Limb (tissue), 2 donors: ENCODE measurements at regions not wholly inside any gene's neighbourhood (a gene's known extent, or its start where the extent isn't known, plus 50 kb on each side); places are given as distances from the start of the nearest gene placed in this dataset.

Source experiments
- DNase-seq, 2 donors: peaks; one replicate each; pipeline ENCODE4 v3.0.0-alpha.2; 2016; ENCODE audit errors: extremely low spot score in 2 of 2

GRCh38 chr3:144073698-144074097 is 102.1 kb downstream of the DIPK2A start:
- DNase-seq = no peak

- no peak for DNase-seq
Measured at GRCh38 chr3:144079634-144080033, 108.0 kb downstream of the DIPK2A start.

- no peak for DNase-seq
Measured at GRCh38 chr3:144084929-144085328, 113.3 kb downstream of the DIPK2A start.

- DNase-seq = peak in 1 of 2 donors; percentile 19
Measured at GRCh38 chr3:144085964-144086363, 114.3 kb downstream of the DIPK2A start.

- DNase-seq = no peak
Measured at GRCh38 chr3:144096016-144096415, 124.4 kb downstream of the DIPK2A start.

GRCh38 chr3:144097163-144097562 is 125.5 kb downstream of the DIPK2A start:
- no peak for DNase-seq

- DNase-seq = no peak
Measured at GRCh38 chr3:144098691-144099090, 127.1 kb downstream of the DIPK2A start.

GRCh38 chr3:144102421-144102820 is 130.8 kb downstream of the DIPK2A start:
- DNase-seq = peak in 1 of 2 donors; percentile 64

GRCh38 chr3:144104186-144104585 is 132.6 kb downstream of the DIPK2A start:
- DNase-seq = peak; percentile 36 to 37

- DNase-seq = no peak
Measured at GRCh38 chr3:144104679-144105078, 133.1 kb downstream of the DIPK2A start.

GRCh38 chr3:144105542-144105941 is 133.9 kb downstream of the DIPK2A start:
- DNase-seq = no peak

GRCh38 chr3:144106970-144107369 is 135.3 kb downstream of the DIPK2A start:
- DNase-seq = no peak

GRCh38 chr3:144107923-144108322 is 136.3 kb downstream of the DIPK2A start:
- DNase-seq = no peak

GRCh38 chr3:144109944-144110343 is 138.3 kb downstream of the DIPK2A start:
- no peak for DNase-seq

GRCh38 chr3:144112036-144112435 is 140.4 kb downstream of the DIPK2A start:
- DNase-seq = no peak

- DNase-seq = no peak
Measured at GRCh38 chr3:144112437-144112836, 140.8 kb downstream of the DIPK2A start.

- DNase-seq = no peak
Measured at GRCh38 chr3:144114767-144115166, 143.1 kb downstream of the DIPK2A start.

- no peak for DNase-seq
Measured at GRCh38 chr3:144119633-144120032, 148.0 kb downstream of the DIPK2A start.

GRCh38 chr3:144121661-144122060 is 150.0 kb downstream of the DIPK2A start:
- DNase-seq = no peak

- no peak for DNase-seq
Measured at GRCh38 chr3:144127014-144127413, 155.4 kb downstream of the DIPK2A start.

GRCh38 chr3:144127700-144128099 is 156.1 kb downstream of the DIPK2A start:
- DNase-seq = no peak

- DNase-seq = no peak
Measured at GRCh38 chr3:144128108-144128892, 156.7 kb downstream of the DIPK2A start.

- DNase-seq = no peak
Measured at GRCh38 chr3:144129536-144130214, 158.1 kb downstream of the DIPK2A start.
